AG09319 (cell line): ENCODE measurements at regions not wholly inside any gene's neighbourhood (a gene's known extent, or its start where the extent isn't known, plus 50 kb on each side); places are given as distances from the start of the nearest gene placed in this dataset.

Experiments
- DNase-seq: peaks from one replicate; pipeline ENCODE4 v3.0.0-alpha.2; 2010; ENCODE audit warnings: low read depth; ENCODE audit errors: extremely low read depth
- TF ChIP-seq, protein P1 (sequence below): IDR thresholded peaks from 2 replicates; pipeline ENCODE4 v1.5.1; 2011; ENCODE audit warnings: low read depth, mild to moderate bottlenecking, inconsistent platforms, low read length, moderate library complexity

DNA sequence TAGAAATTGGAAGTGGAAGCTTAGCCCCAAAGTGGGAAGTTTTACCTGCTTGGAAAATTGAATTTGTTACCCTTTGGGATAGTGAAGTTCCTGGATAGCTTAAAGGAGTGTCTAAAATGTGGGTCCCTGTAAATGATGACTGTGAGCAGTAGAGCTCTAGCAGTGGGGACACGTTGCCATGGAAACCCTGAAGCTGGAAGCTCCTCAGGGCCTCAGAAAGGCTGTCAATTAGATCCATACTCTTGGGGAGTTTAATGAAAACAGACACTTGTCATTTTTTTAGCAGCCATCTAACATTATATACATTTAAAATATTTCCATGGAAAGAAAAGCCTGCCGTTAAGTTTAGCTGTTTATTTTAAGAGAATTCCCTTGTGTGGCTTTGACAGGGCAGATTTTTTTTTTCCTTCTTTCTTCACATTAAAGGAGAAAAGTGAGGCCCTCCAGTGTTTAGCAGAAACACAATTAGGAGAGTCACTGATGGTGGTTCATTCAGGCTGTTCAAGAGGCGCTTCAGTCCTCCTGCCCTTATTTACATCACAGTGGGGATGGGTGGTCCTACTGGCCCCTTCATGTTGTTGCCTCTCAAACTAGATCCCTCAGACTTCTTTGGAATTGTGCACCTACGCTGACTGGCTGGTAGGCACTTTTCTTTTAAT is 518.4 kb downstream of the CCSER2 start:
- DNase-seq, result no peak
- TF ChIP-seq, protein P1, sequence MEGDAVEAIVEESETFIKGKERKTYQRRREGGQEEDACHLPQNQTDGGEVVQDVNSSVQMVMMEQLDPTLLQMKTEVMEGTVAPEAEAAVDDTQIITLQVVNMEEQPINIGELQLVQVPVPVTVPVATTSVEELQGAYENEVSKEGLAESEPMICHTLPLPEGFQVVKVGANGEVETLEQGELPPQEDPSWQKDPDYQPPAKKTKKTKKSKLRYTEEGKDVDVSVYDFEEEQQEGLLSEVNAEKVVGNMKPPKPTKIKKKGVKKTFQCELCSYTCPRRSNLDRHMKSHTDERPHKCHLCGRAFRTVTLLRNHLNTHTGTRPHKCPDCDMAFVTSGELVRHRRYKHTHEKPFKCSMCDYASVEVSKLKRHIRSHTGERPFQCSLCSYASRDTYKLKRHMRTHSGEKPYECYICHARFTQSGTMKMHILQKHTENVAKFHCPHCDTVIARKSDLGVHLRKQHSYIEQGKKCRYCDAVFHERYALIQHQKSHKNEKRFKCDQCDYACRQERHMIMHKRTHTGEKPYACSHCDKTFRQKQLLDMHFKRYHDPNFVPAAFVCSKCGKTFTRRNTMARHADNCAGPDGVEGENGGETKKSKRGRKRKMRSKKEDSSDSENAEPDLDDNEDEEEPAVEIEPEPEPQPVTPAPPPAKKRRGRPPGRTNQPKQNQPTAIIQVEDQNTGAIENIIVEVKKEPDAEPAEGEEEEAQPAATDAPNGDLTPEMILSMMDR, result no peak

DNA sequence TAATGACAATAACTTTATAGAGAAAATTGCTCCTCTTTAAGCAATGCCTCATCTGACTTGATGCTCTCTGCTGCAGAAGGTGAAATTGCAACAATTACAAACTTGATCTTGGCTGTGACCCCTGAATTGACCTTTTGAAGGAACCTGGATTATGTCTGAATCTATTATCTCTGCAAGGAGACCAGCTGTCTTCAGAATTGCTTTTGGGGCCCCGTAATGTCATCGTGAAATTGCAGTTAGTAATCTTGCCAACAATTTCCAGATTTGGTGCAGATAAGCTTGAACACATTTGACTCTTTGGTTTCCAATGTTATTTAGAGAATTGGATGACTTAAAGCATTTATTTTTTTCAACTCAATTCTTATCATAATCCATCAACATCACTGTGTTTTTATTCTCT is 520.6 kb downstream of the CCSER2 start:
- TF ChIP-seq, protein P1, result no peak

DNA sequence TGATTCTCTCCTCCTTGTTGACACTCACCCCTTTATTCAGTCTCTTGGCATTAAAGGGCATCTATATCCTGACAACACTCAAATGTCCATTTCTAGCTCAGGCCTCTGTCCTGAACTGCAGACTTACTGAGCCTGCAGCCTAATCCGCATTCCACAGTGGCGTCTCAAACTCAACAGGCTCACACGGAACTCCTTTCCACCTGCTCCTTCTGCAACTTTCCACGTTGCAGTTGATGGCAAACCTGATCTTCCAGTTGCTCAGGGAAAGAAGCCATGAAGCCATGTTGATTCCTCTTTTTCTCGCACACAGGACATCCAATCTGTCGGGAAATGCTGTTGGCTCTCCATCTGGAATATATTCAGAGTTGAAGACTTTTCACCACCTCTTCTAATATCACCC is 522.4 kb downstream of the CCSER2 start:
- DNase-seq, result no peak
- TF ChIP-seq, protein P1, result no peak

More for the DNA sequence above, 520.6 kb downstream of the CCSER2 start:
- no peak for DNase-seq

DNA sequence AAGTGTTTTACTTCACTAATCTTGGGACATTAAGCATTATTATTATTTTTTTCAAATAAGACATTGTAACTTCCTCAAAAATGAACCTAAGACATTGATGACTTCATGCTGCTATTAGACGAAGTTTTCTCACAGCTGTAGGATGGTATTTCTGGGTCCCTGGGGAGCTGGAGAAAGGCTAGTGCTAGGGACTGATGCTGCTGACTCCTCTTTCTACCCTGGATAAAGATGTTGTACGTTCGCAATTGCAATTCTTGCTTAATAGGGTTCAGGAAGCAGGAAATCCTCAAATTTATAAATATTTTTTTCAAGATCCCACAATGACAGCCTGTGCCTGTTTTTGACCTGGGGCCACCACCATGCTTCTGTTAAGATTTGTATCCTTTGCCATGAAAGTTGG is 526.0 kb downstream of the CCSER2 start:
- TF ChIP-seq, protein P1, result no peak
- no peak for DNase-seq

DNA sequence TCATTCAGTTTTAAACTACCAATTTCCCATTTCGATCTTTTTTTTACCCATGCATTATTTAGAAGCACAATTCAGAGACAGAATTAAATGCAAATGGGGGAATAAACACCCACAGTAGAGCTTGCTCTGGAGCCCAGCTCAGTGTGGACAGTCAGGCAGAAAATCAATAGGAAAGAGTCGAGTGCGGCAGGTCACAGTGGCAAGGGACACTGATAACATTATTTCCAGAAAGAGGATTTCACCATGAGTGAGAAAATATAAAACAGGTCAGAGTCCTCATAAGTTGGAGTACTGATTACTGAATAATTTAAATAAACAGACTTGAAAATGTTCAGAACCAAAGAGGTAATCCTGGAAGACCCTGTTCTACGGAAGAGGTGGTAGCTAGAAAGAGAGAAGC is 532.5 kb downstream of the CCSER2 start:
- TF ChIP-seq, protein P1, result no peak
- DNase-seq, result no peak

DNA sequence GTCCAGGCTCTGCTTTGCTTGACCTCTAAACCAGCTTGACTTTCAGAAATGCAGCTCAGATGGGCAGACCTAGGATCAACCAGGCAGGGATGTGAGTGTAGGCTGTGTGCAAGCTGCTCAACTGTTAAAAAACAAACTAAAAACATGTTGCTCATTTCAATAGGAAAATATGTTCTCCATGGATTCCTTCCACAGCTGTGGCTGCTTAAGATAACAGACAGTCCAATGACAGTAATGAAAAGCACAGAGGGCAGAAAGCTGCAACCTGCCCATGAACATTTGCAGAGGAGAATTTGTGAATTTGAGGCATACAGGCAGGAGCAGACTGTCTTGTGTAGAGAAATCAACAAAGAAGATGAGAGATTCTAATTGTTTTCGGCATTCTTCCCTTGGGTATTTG is 534.2 kb downstream of the CCSER2 start:
- no peak for DNase-seq
- TF ChIP-seq, protein P1, result no peak

DNA sequence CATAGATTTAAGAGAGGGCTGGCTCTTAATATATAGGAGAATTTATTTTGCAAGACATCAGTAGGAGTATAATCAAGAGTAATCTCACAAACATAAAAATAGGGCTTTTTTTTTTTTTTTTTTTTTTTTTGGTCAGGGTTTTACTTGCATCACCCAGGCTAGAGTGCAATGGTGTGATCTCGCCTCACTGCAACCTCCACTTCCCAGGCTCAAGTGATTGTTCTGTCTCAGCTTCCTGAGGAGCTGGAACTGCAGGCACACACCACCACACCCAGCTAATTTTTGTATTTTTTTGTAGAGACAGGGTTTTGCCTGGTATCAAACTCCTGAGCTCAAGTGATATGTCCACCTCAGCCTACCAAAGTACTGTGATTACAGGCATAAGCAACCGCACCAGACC is 535.3 kb downstream of the CCSER2 start:
- TF ChIP-seq, protein P1, result no peak
- no peak for DNase-seq
